Thyroid gland (tissue), 4 donors: ENCODE measurements at regions not wholly inside any gene's neighbourhood (a gene's known extent, or its start where the extent isn't known, plus 50 kb on each side); places are given as distances from the start of the nearest gene placed in this dataset.

Source experiments
- DNase-seq, 2 donors: peaks; one replicate each; pipeline ENCODE4 v3.0.0-alpha.2; 2019
- H3K27ac ChIP-seq, 3 donors: fragments of 200-600 bp; sonication (generic); 1 replicate in 2 of 3; 2 replicates in 1 of 3; pipeline ENCODE4 v1.5.1; 2016 to 2019; ENCODE audit warnings: mild to moderate bottlenecking in 1 of 3, moderate library complexity in 1 of 3
- H3K27me3 ChIP-seq: fragments of 200-600 bp; sonication (generic); one replicate; pipeline ENCODE4 v1.5.1; 2019
- H3K36me3 ChIP-seq, 2 donors: fragments of 200-600 bp; sonication (generic); one replicate each; pipeline ENCODE4 v1.5.1; 2016 to 2019
- H3K4me1 ChIP-seq, 2 donors: fragments of 200-600 bp; sonication (generic); one replicate each; pipeline ENCODE4 v1.5.1; 2017 to 2019
- H3K4me3 ChIP-seq, 3 donors: fragments of 200-600 bp; sonication (generic); replicated peaks in 1 of 3; 1 replicate in 2 of 3; 2 replicates in 1 of 3; pipeline ENCODE4 v1.5.1; 2016; ENCODE audit warnings: mild to moderate bottlenecking in 1 of 3
- H3K9me3 ChIP-seq: fragments of 200-600 bp; sonication (generic); one replicate; pipeline ENCODE4 v1.5.1; 2017
- POLR2A ChIP-seq, 2 donors: fragments of 450-650 bp; IDR thresholded peaks; one replicate each; pipeline ENCODE4 v1.6.1; 2017; ENCODE audit warnings: antibody characterized with exemption in 2 of 2, mild to moderate bottlenecking in 2 of 2, moderate library complexity in 1 of 2
- WGBS, 2 donors: methylation state at CpG; one replicate each; pipeline ENCODE4 v1.1.5; 2017; 5-methylcytosine and 5-hydroxymethylcytosine counted together
- intact Hi-C: fragments of 100-400 bp; cut with DNase I; formaldehyde crosslinking; loops from one replicate; pipeline ENCODE4 v1.15.1; 2023
- TF ChIP-seq, protein P1 (sequence below), 6 experiments: fragments of 200-600 bp in 3 of 6; fragments of 450-650 bp in 3 of 6; sonication (generic) in 3 of 6; IDR thresholded peaks; one replicate each; pipeline ENCODE4 v1.5.1; 2016 to 2019; ENCODE audit warnings: antibody characterized with exemption in 6 of 6, mild to moderate bottlenecking in 2 of 6, inconsistent platforms in 1 of 6, moderate library complexity in 1 of 6

DNA sequence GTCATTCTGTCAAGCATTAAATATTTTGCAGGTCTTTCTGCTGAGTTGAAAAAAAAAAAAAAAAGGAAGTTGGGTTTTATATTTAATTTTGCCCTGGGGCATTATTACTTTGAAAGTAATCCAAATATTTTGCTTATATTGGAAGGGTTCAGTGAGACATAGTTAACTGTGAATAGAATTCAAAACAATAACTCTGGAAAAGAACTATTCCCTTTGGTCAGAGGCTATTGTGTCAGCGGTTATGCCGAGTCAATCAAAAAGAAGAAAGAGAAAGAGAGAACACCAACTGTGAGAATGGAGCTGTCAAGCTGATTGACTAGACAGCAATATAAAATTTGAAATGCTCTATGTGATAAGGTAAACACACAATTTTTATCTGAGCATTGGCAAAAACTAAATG lies 761.7 kb downstream of the ADGRL2 start:
- no peak for DNase-seq
- H3K9me3 ChIP-seq, result no peaks in the 10 kb centered on the region
- 56 to 73% methylated on average over 2 of the region's 2 CpGs for WGBS, 2 donors
- no peak for TF ChIP-seq POLR2A (IDR thresholded peaks at IDR 0.05)
- TF ChIP-seq, protein P1, sequence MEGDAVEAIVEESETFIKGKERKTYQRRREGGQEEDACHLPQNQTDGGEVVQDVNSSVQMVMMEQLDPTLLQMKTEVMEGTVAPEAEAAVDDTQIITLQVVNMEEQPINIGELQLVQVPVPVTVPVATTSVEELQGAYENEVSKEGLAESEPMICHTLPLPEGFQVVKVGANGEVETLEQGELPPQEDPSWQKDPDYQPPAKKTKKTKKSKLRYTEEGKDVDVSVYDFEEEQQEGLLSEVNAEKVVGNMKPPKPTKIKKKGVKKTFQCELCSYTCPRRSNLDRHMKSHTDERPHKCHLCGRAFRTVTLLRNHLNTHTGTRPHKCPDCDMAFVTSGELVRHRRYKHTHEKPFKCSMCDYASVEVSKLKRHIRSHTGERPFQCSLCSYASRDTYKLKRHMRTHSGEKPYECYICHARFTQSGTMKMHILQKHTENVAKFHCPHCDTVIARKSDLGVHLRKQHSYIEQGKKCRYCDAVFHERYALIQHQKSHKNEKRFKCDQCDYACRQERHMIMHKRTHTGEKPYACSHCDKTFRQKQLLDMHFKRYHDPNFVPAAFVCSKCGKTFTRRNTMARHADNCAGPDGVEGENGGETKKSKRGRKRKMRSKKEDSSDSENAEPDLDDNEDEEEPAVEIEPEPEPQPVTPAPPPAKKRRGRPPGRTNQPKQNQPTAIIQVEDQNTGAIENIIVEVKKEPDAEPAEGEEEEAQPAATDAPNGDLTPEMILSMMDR (IDR thresholded peaks at IDR 0.05), result no peak
- H3K36me3 ChIP-seq, result no peaks in the 10 kb centered on the region
- no peaks in the 10 kb centered on the region for H3K27me3 ChIP-seq
- no peak overlapping the region for H3K4me3 ChIP-seq
- peaks cover 11 to 22% of the 10 kb centered on the region in 2 donors for H3K4me1 ChIP-seq
- intact Hi-C loops, result no loop called here
- H3K27ac ChIP-seq, result no peak overlapping the region

DNA sequence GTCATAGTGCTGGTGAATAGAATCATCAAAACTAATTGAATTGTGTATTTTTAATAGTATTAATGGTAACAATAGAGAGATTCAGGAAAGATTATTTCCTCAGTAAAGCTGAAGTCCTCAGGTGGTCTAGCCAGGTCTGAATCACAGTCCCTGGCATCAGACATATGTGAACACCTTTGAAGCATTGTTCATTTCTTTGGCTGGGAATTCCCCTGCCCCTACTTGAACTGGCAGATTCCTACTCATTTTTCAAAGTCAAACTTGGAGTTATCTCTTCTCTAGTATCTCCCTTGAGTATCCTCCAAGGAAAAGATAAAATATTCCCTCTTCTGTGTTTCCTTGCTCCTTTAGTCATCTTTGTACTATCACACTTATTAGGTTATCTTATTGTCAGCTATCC lies 759.8 kb downstream of the ADGRL2 start:
- intact Hi-C loops, result no loop called here
- TF ChIP-seq, protein P1 (IDR thresholded peaks at IDR 0.05), result no peak
- TF ChIP-seq POLR2A (IDR thresholded peaks at IDR 0.05), result no peak
- H3K36me3 ChIP-seq, result no peaks in the 10 kb centered on the region
- H3K4me1 ChIP-seq, result peaks cover 11 to 21% of the 10 kb centered on the region in 2 donors
- DNase-seq, result no peak
- H3K4me3 ChIP-seq, result no peak overlapping the region
- no peak overlapping the region for H3K27ac ChIP-seq
- H3K27me3 ChIP-seq, result no peaks in the 10 kb centered on the region
- H3K9me3 ChIP-seq, result no peaks in the 10 kb centered on the region

DNA sequence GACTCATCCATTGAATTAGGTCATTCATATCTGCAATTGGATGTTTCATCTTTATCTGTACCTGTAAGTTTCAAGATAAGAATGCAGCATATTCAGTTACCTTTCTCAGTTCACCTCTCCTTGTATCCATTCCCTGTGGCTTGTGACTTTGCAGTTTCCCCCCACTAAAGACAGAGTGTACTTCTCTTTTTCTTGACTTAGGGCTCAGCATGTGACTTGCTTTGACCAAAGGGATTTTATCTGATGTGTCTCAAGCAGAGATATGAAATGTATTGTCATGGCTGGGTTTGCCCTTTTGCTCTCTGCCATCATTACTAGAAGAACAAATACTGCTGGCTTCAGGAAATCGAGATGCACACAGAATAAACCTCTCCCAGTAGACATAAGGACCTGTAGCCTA lies 754.8 kb downstream of the ADGRL2 start:
- intact Hi-C loops, result no loop called here
- DNase-seq, result no peak
- Histone ChIP-seq H3K4me1 (no peaks in the 10 kb centered on the region), H3K27ac (no peak overlapping the region), H3K4me3 (no peak overlapping the region), H3K36me3 (no peaks in the 10 kb centered on the region), H3K27me3 (no peaks in the 10 kb centered on the region), H3K9me3 (no peaks in the 10 kb centered on the region)
- 0 to 38% methylated on average over 1 of the region's 1 CpG for WGBS, 2 donors
- TF ChIP-seq, protein P1 (IDR thresholded peaks at IDR 0.05), result no peak
- TF ChIP-seq POLR2A (IDR thresholded peaks at IDR 0.05), result no peak

DNA sequence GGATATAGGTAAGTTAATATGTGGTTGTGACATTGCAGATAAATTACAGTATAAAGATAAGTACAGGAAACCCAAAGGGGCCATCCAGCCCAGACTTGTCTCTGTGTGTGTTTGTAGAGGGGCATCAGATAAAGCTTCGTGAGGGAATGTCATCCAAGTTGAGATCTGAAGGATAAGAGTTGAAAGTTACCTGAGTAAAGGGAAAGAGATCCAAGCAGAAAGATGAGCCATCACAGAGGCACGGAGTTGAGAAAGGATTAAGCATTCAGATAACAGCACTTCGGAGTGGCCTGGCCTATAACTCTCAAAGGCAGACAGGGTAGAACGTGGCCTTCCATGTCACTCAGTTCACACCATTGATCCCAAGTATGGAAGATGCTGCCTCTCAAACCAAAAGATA lies 749.1 kb downstream of the ADGRL2 start:
- 54 to 77% methylated on average over 4 of the region's 4 CpGs for WGBS, 2 donors

DNA sequence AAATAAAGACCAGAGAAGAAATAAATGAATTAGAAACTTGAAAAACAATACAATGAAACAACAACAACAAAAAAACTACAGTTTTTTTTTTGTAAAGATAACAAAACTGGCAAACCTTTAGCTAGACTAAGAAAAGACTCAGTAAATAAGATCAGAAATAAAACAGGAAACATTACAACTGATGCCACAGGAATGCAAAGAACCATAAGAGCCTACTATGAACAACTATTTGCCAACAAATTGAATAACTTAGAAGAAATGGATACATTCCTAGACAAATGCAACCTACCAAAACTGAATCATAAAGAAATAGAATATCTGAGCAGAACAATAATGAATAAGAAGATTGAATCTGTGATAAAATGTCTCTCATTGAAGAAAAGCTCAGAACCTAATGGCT lies 742.0 kb downstream of the ADGRL2 start:
- no peaks in the 10 kb centered on the region for H3K36me3 ChIP-seq
- H3K4me3 ChIP-seq, result no peak overlapping the region
- H3K9me3 ChIP-seq, result no peaks in the 10 kb centered on the region
- H3K27me3 ChIP-seq, result no peaks in the 10 kb centered on the region
- intact Hi-C loops, result no loop called here
- H3K27ac ChIP-seq, result no peak overlapping the region
- no peak for DNase-seq
- H3K4me1 ChIP-seq, result no peaks in the 10 kb centered on the region
- TF ChIP-seq, protein P1 (IDR thresholded peaks at IDR 0.05), result no peak
- TF ChIP-seq POLR2A (IDR thresholded peaks at IDR 0.05), result no peak

More for the DNA sequence above, 749.1 kb downstream of the ADGRL2 start:
- Histone ChIP-seq H3K27me3 (no peaks in the 10 kb centered on the region), H3K4me3 (no peak overlapping the region), H3K27ac (no peak overlapping the region), H3K9me3 (no peaks in the 10 kb centered on the region), H3K4me1 (no peaks in the 10 kb centered on the region), H3K36me3 (no peaks in the 10 kb centered on the region)
- intact Hi-C loops, result no loop called here
- DNase-seq, result no peak
- TF ChIP-seq POLR2A (IDR thresholded peaks at IDR 0.05), result no peak
- TF ChIP-seq, protein P1 (IDR thresholded peaks at IDR 0.05), result no peak
